ENCODE measurements at regions not wholly inside any gene's neighbourhood (a gene's known extent, or its start where the extent isn't known, plus 50 kb on each side); places are given as distances from the start of the nearest gene placed in this dataset.

- TF ChIP-seq, protein P1, sequence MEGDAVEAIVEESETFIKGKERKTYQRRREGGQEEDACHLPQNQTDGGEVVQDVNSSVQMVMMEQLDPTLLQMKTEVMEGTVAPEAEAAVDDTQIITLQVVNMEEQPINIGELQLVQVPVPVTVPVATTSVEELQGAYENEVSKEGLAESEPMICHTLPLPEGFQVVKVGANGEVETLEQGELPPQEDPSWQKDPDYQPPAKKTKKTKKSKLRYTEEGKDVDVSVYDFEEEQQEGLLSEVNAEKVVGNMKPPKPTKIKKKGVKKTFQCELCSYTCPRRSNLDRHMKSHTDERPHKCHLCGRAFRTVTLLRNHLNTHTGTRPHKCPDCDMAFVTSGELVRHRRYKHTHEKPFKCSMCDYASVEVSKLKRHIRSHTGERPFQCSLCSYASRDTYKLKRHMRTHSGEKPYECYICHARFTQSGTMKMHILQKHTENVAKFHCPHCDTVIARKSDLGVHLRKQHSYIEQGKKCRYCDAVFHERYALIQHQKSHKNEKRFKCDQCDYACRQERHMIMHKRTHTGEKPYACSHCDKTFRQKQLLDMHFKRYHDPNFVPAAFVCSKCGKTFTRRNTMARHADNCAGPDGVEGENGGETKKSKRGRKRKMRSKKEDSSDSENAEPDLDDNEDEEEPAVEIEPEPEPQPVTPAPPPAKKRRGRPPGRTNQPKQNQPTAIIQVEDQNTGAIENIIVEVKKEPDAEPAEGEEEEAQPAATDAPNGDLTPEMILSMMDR (IDR thresholded peaks at IDR 0.05) = no peak
- no peak for TF ChIP-seq EP300 (IDR thresholded peaks at IDR 0.05)
Observed at GRCh38 chr1:14129009-14129408, 429.0 kb downstream of the PRDM2 start.
